B cell (primary cell): ENCODE measurements at regions not wholly inside any gene's neighbourhood (a gene's known extent, or its start where the extent isn't known, plus 50 kb on each side); places are given as distances from the start of the nearest gene placed in this dataset.

Experiments
- ATAC-seq: fragments of 200-7000 bp; cut with Tn5 transposase; one replicate; pipeline ENCODE4 v1.10.0; 2021; ENCODE audit warnings: low read depth, mild to moderate bottlenecking, moderate number of reproducible peaks, moderate library complexity
- CTCF ChIA-PET: fragments of 350-600 bp; sonication (Branson Sonifier 250); formaldehyde crosslinking; loops from one replicate; lab custom pipeline; 2021; ENCODE audit warnings: antibody characterized with exemption, inconsistent platforms; lab: Charles Lee
- POLR2A ChIA-PET: fragments of 350-600 bp; sonication (Branson Sonifier 250); formaldehyde crosslinking; loops from one replicate; lab custom pipeline; 2021; ENCODE audit warnings: antibody characterized with exemption; lab: Charles Lee
- DNase-seq: peaks from one replicate; pipeline ENCODE4 v3.0.0; 2013
- H2AFZ ChIP-seq: 2 replicates; pipeline ENCODE4 v1.6.1; 2012; ENCODE audit warnings: mild to moderate bottlenecking, low read depth, low read length; ENCODE audit not compliant: insufficient read depth, poor library complexity, severe bottlenecking
- H3K27ac ChIP-seq, 2 donors: 1 replicate in 1 of 2; 2 replicates in 1 of 2; pipeline ENCODE4 v1.5.1; 2012 to 2013; ENCODE audit warnings: low read length in 2 of 2, mild to moderate bottlenecking in 2 of 2, moderate library complexity in 1 of 2
- H3K27me3 ChIP-seq, 4 experiments: fragments of 200-600 bp in 1 of 4; sonication (generic) in 1 of 4; replicated peaks in 1 of 4; 1 replicate in 2 of 4; 2 replicates in 2 of 4; pipeline versions ENCODE4 v1.6.1 to v1.7.0; 2013 to 2016; ENCODE audit warnings: low read length in 3 of 4, mild to moderate bottlenecking in 2 of 4, mixed read lengths in 1 of 4, moderate library complexity in 1 of 4; ENCODE audit not compliant: insufficient read depth in 4 of 4, control insufficient read depth in 3 of 4; ENCODE audit errors: control extremely low read depth in 1 of 4
- H3K36me3 ChIP-seq, 2 experiments: replicated peaks in 1 of 2; 1 replicate in 1 of 2; 2 replicates in 1 of 2; pipeline versions ENCODE4 v1.6.1 to v1.7.1; 2013; ENCODE audit warnings: low read length in 1 of 2; ENCODE audit not compliant: insufficient read depth in 2 of 2, control insufficient read depth in 1 of 2; ENCODE audit errors: control extremely low read depth in 1 of 2, extremely low read depth in 1 of 2
- H3K4me1 ChIP-seq, 2 donors: fragments of 200-600 bp in 1 of 2; sonication (generic) in 1 of 2; 1 replicate in 1 of 2; 2 replicates in 1 of 2; pipeline versions ENCODE4 v1.5.1 to v1.6.1; 2013 to 2017; ENCODE audit warnings: low read length in 2 of 2; ENCODE audit not compliant: control insufficient read depth in 2 of 2, insufficient read depth in 2 of 2
- H3K4me2 ChIP-seq: replicated peaks from 2 replicates; pipeline ENCODE3; 2012; ENCODE audit warnings: mild to moderate bottlenecking, low read depth, low read length; ENCODE audit not compliant: poor library complexity, severe bottlenecking
- H3K4me3 ChIP-seq, 5 experiments: fragments of 200-600 bp in 1 of 5; sonication (generic) in 1 of 5; 1 replicate in 3 of 5; 2 replicates in 2 of 5; pipeline versions ENCODE4 v1.5.1 to v1.7.0; 2011 to 2016; ENCODE audit warnings: low read length in 4 of 5, mild to moderate bottlenecking in 4 of 5, low read depth in 2 of 5, control low read depth in 1 of 5, moderate library complexity in 1 of 5; ENCODE audit not compliant: insufficient read depth in 1 of 5; ENCODE audit errors: control extremely low read depth in 1 of 5, extremely low read depth in 1 of 5
- H3K79me2 ChIP-seq: fragments of 200-600 bp; sonication (generic); one replicate; pipeline ENCODE4 v1.6.0; 2016; ENCODE audit warnings: low read length; ENCODE audit not compliant: control insufficient read depth, insufficient read depth
- H3K9ac ChIP-seq: fragments of 200-600 bp; sonication (generic); 2 replicates; pipeline ENCODE4 v1.6.1; 2017; ENCODE audit warnings: mild to moderate bottlenecking, low read length, moderate library complexity
- H3K9me3 ChIP-seq, 3 donors: one replicate each; pipeline versions ENCODE4 v1.6.1 to v1.7.1; 2013; ENCODE audit warnings: low read length in 2 of 3; ENCODE audit not compliant: control insufficient read depth in 2 of 3, insufficient read depth in 1 of 3; ENCODE audit errors: control extremely low read depth in 1 of 3
- H4K20me1 ChIP-seq: 2 replicates; pipeline ENCODE4 v1.6.0; 2012; ENCODE audit warnings: mild to moderate bottlenecking, low read length; ENCODE audit not compliant: insufficient read depth, control insufficient read depth, poor library complexity, severe bottlenecking
- H3K27ac Mint-ChIP-seq: one replicate; pipeline ENCODE4 v1.8.0; 2021; ENCODE audit warnings: mixed read lengths
- H3K27me3 Mint-ChIP-seq: one replicate; pipeline ENCODE4 v1.8.0; 2021; ENCODE audit warnings: mixed read lengths
- H3K4me1 Mint-ChIP-seq: one replicate; pipeline ENCODE4 v1.8.0; 2021; ENCODE audit warnings: mixed read lengths
- H3K4me3 Mint-ChIP-seq: one replicate; pipeline ENCODE4 v1.8.0; 2021; ENCODE audit warnings: mixed read lengths
- H3K9me3 Mint-ChIP-seq: one replicate; pipeline ENCODE4 v1.8.0; 2022; ENCODE audit warnings: mixed read lengths; ENCODE audit not compliant: insufficient read depth
- CTCF ChIP-seq: fragments of 200-600 bp; IDR thresholded peaks from one replicate; pipeline ENCODE4 v1.8.0; 2022; ENCODE audit warnings: antibody characterized with exemption, mild to moderate bottlenecking
- EZH2 ChIP-seq: IDR thresholded peaks from 2 replicates; pipeline ENCODE4 v1.6.1; 2012; ENCODE audit warnings: borderline replicate concordance, low read depth, mild to moderate bottlenecking, moderate library complexity, low read length; ENCODE audit not compliant: insufficient read depth, poor library complexity, severe bottlenecking
- WGBS: methylation state at CpG from one replicate; pipeline ENCODE4 v1.1.5; 2013; ENCODE audit warnings: missing lambda C conversion rate; ENCODE audit not compliant: insufficient coverage; 5-methylcytosine and 5-hydroxymethylcytosine counted together
- intact Hi-C: fragments of 100-400 bp; cut with micrococcal nuclease; formaldehyde crosslinking; loops from one replicate; pipeline ENCODE4 v1.10.0; 2022

- no peak for TF ChIP-seq EZH2
- no peak for TF ChIP-seq CTCF
- no peak overlapping the region for H3K9ac ChIP-seq
- ChIA-PET POLR2A (interaction anchor here (0.6 kb wide), 1 partner anchor 245 kb away, joined by 3 read pairs; no protein-coding TSS in a partner anchor), CTCF (no interaction called here)
- ATAC-seq (no peak), DNase-seq (no peak)
- no peaks in the 10 kb centered on the region for H3K4me1 ChIP-seq
- no peak overlapping the region for H3K27ac ChIP-seq
- H3K79me2 ChIP-seq: no peaks in the 10 kb centered on the region
- H4K20me1 ChIP-seq: no peaks in the 10 kb centered on the region
- Mint-ChIP-seq H3K27me3 (peaks cover 46% of the 10 kb centered on the region), H3K4me1 (no peaks in the 10 kb centered on the region), H3K9me3 (peaks cover 4% of the 10 kb centered on the region), H3K27ac (no peak overlapping the region), H3K4me3 (no peak overlapping the region)
- intact Hi-C loops: no loop called here
- no peak overlapping the region for H3K4me2 ChIP-seq
- H3K4me3 ChIP-seq: no peak overlapping the region
- WGBS: 37% methylated on average over 3 of the region's 3 CpGs
- H3K36me3 ChIP-seq: no peaks in the 10 kb centered on the region
- no peak overlapping the region for H2AFZ ChIP-seq
- H3K9me3 ChIP-seq: peaks cover 0 to 1% (median 0%) of the 10 kb centered on the region in 3 donors
- H3K27me3 ChIP-seq: no peaks in the 10 kb centered on the region
Observed at GRCh38 chr18:51370996-51371395, 173.5 kb upstream of the MEX3C start.

GRCh38 chr18:51371929-51372328 lies 174.4 kb upstream of the MEX3C start:
- Histone ChIP-seq H3K36me3 (no peaks in the 10 kb centered on the region), H3K27me3 (no peaks in the 10 kb centered on the region), H3K9me3 (peaks cover 0 to 1% (median 0%) of the 10 kb centered on the region in 3 donors), H3K79me2 (no peaks in the 10 kb centered on the region), H4K20me1 (no peaks in the 10 kb centered on the region), H2AFZ (no peak overlapping the region), H3K4me1 (no peaks in the 10 kb centered on the region), H3K27ac (no peak overlapping the region), H3K4me3 (no peak overlapping the region), H3K4me2 (no peak overlapping the region), H3K9ac (no peak overlapping the region)
- DNase-seq (no peak), ATAC-seq (no peak)
- intact Hi-C loops: no loop called here
- H3K4me3 Mint-ChIP-seq: no peak overlapping the region
- no peak overlapping the region for H3K27ac Mint-ChIP-seq
- peaks cover 45% of the 10 kb centered on the region for H3K27me3 Mint-ChIP-seq
- no peaks in the 10 kb centered on the region for H3K4me1 Mint-ChIP-seq
- ChIA-PET CTCF (no interaction called here), POLR2A (no interaction called here)
- H3K9me3 Mint-ChIP-seq: peaks cover 4% of the 10 kb centered on the region
- WGBS: no CpG with 5 or more reads among the region's 1 CpG
- TF ChIP-seq EZH2 (no peak), CTCF (no peak)
